BJ (cell line): ENCODE measurements at regions not wholly inside any gene's neighbourhood (a gene's known extent, or its start where the extent isn't known, plus 50 kb on each side); places are given as distances from the start of the nearest gene placed in this dataset.

Experiments used
- CTCF ChIA-PET: fragments of 350-600 bp; formaldehyde crosslinking; extraction: SDS; loops from one replicate; lab custom pipeline; 2021; ENCODE audit warnings: antibody characterized with exemption, inconsistent platforms; lab: Yijun Ruan, JAX
- POLR2A ChIA-PET: fragments of 300-600 bp; sonication (Branson Sonifier 250); formaldehyde crosslinking; extraction: SDS; loops from one replicate; lab custom pipeline; 2021; ENCODE audit warnings: antibody characterized with exemption; lab: Charles Lee
- DNase-seq: peaks from one replicate; pipeline ENCODE4 v3.0.0-alpha.2; 2011; ENCODE audit warnings: low read depth
- H3K27me3 ChIP-seq: 2 replicates; pipeline ENCODE4 v1.6.0; 2011; ENCODE audit warnings: low read length; ENCODE audit not compliant: control insufficient read depth, insufficient read depth
- H3K36me3 ChIP-seq: 2 replicates; pipeline ENCODE4 v1.5.1; 2011; ENCODE audit warnings: low read length; ENCODE audit not compliant: control insufficient read depth, insufficient read depth
- H3K4me3 ChIP-seq: 2 replicates; pipeline ENCODE4 v1.5.1; 2011; ENCODE audit warnings: low read depth, mild to moderate bottlenecking, control low read depth, low read length
- TF ChIP-seq, protein P1 (sequence below): IDR thresholded peaks from 2 replicates; pipeline ENCODE4 v1.5.1; 2011; ENCODE audit warnings: low read depth, mild to moderate bottlenecking, control low read depth, inconsistent platforms, low read length, moderate library complexity; ENCODE audit not compliant: insufficient read depth

GRCh38 chr6:10330515-10330914, 84.4 kb downstream of the TFAP2A start:
- Histone ChIP-seq H3K27me3 (no peaks in the 10 kb centered on the region), H3K4me3 (no peak overlapping the region), H3K36me3 (no peaks in the 10 kb centered on the region)
- TF ChIP-seq, protein P1, sequence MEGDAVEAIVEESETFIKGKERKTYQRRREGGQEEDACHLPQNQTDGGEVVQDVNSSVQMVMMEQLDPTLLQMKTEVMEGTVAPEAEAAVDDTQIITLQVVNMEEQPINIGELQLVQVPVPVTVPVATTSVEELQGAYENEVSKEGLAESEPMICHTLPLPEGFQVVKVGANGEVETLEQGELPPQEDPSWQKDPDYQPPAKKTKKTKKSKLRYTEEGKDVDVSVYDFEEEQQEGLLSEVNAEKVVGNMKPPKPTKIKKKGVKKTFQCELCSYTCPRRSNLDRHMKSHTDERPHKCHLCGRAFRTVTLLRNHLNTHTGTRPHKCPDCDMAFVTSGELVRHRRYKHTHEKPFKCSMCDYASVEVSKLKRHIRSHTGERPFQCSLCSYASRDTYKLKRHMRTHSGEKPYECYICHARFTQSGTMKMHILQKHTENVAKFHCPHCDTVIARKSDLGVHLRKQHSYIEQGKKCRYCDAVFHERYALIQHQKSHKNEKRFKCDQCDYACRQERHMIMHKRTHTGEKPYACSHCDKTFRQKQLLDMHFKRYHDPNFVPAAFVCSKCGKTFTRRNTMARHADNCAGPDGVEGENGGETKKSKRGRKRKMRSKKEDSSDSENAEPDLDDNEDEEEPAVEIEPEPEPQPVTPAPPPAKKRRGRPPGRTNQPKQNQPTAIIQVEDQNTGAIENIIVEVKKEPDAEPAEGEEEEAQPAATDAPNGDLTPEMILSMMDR = no peak
- DNase-seq = no peak
- ChIA-PET CTCF (interaction anchor here (1.1 kb wide), 1 partner anchor 9 kb away, joined by 3 read pairs; no protein-coding TSS in a partner anchor), POLR2A (no interaction called here)

DNA sequence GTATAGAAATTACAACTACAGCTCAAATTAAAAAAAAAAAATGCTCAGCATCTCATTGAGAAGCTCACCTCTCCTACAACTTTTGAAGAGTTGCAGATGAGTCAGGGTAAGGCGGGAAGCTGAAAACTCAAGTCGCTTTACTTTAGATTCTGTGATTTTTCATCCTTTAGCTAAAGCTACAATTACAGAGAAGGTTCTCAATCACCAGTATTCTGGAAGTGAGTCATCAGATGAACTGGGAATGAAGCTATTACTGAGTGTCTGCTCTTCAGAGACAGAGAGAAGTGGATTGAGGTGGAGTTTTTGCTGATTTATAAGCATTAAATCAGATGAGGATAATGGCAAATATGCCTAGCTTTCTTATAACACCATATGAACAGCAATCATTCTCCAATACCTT, 91.9 kb downstream of the TFAP2A start:
- Histone ChIP-seq H3K27me3 (no peaks in the 10 kb centered on the region), H3K4me3 (no peak overlapping the region), H3K36me3 (no peaks in the 10 kb centered on the region)
- ChIA-PET CTCF (interaction anchor here (0.5 to 1.7 kb wide), 2 partner anchors 16 to 40 kb away, joined by 3 to 4 read pairs; no protein-coding TSS in a partner anchor), POLR2A (interaction anchor here (0.6 kb wide), 1 partner anchor 68 kb away, joined by 5 read pairs; no protein-coding TSS in a partner anchor)
- TF ChIP-seq, protein P1 = no peak
- no peak for DNase-seq

DNA sequence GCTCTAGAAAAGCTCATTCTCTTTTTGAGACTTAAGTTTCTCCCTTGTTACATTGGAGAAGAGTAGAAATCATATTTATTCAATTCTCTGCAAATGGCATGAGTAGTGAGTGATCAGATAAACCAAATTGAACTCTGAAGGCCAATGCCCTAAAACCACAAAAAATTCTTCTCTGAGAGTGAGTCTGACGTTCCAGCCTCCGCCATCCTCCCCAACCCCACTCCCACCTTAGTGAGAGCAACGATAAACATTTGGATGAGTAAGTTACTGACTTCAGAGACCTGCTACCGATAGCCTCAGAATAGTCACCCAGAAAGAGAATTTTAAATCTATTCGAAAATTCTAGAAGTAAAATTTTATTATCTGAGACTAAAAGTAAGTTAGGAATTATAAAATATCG, 94.6 kb downstream of the TFAP2A start:
- Histone ChIP-seq H3K4me3 (no peak overlapping the region), H3K27me3 (no peaks in the 10 kb centered on the region), H3K36me3 (no peaks in the 10 kb centered on the region)
- POLR2A ChIA-PET = no interaction called here
- TF ChIP-seq, protein P1 = no peak
- DNase-seq = no peak
- CTCF ChIA-PET = no interaction called here

DNA sequence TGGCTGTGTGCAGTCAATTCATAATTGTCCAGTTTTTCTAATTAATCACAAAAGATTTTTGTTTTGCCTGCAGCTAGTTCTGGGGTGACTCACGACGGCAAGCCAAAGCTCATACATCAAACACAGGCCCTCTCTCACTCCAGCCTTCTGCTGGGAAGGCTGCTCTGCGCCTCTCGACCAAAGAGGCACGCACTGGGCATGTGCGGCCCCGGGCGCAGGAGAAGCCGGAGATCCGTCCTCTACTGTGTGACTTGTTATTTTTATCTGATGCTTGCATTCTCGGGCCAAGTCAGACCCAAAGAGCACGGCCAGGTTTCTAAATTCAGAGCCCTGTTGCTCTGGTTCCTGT, 98.5 kb downstream of the TFAP2A start:
- Histone ChIP-seq H3K36me3 (no peaks in the 10 kb centered on the region), H3K4me3 (peak overlapping the region; percentile 24; the same call in 1 of the 2 replicates), H3K27me3 (no peaks in the 10 kb centered on the region)
- CTCF ChIA-PET = interaction anchor here (0.6 to 1.5 kb wide), 2 partner anchors 28 to 141 kb away, joined by 4 read pairs; no protein-coding TSS in a partner anchor
- TF ChIP-seq, protein P1 = no peak
- POLR2A ChIA-PET = interaction anchor here (0.7 kb wide), 1 partner anchor 752 kb away, joined by 9 read pairs; no protein-coding TSS in a partner anchor
- DNase-seq = peak; percentile 76

- CTCF ChIA-PET = interaction anchor here (0.6 to 1.5 kb wide), 2 partner anchors 28 to 141 kb away, joined by 4 read pairs; no protein-coding TSS in a partner anchor
- no peaks in the 10 kb centered on the region for H3K36me3 ChIP-seq
- POLR2A ChIA-PET = interaction anchor here (0.7 kb wide), 1 partner anchor 752 kb away, joined by 9 read pairs; no protein-coding TSS in a partner anchor
- TF ChIP-seq, protein P1 = no peak
- no peaks in the 10 kb centered on the region for H3K27me3 ChIP-seq
- peak overlapping the region; percentile 24; the same call in 1 of the 2 replicates for H3K4me3 ChIP-seq
- no peak for DNase-seq
Measured at GRCh38 chr6:10315658-10316372, 99.1 kb downstream of the TFAP2A start.
